Activated CD4-positive, alpha-beta memory T cell treated with anti-CD3 and anti-CD28 coated beads for 36 hours (primary cell): ENCODE measurements at regions not wholly inside any gene's neighbourhood (a gene's known extent, or its start where the extent isn't known, plus 50 kb on each side); places are given as distances from the start of the nearest gene placed in this dataset.

Experiments used
- CTCF ChIA-PET: fragments of 350-600 bp; sonication (Branson Sonifier 250); formaldehyde crosslinking; loops from one replicate; lab custom pipeline; 2021; ENCODE audit warnings: antibody characterized with exemption, inconsistent platforms; lab: Charles Lee
- POLR2A ChIA-PET: fragments of 350-600 bp; sonication (Branson Sonifier 250); formaldehyde crosslinking; loops from one replicate; lab custom pipeline; 2021; ENCODE audit warnings: antibody characterized with exemption; lab: Charles Lee
- DNase-seq: peaks from one replicate; pipeline ENCODE4 v3.0.0-alpha.2; 2020
- H3K27ac Mint-ChIP-seq: one replicate; pipeline ENCODE4 v1.8.0; 2021; ENCODE audit warnings: mixed read lengths
- H3K27me3 Mint-ChIP-seq: one replicate; pipeline ENCODE4 v1.8.0; 2021; ENCODE audit warnings: mixed read lengths
- H3K36me3 Mint-ChIP-seq: one replicate; pipeline ENCODE4 v1.8.0; 2021; ENCODE audit warnings: mixed read lengths
- H3K4me1 Mint-ChIP-seq: one replicate; pipeline ENCODE4 v1.8.0; 2021; ENCODE audit warnings: low read depth, mixed read lengths
- H3K4me3 Mint-ChIP-seq: one replicate; pipeline ENCODE4 v1.8.0; 2021; ENCODE audit warnings: mild to moderate bottlenecking, mixed read lengths
- H3K9me3 Mint-ChIP-seq: one replicate; pipeline ENCODE4 v1.8.0; 2021; ENCODE audit warnings: mixed read lengths
- intact Hi-C: fragments of 100-400 bp; cut with micrococcal nuclease; formaldehyde crosslinking; loops from one replicate; pipeline ENCODE4 v1.15.1; 2023

GRCh38 chr4:126784966-126785580 lies 847.7 kb upstream of the INTU start:
- ChIA-PET POLR2A (no interaction called here), CTCF (no interaction called here)
- H3K36me3 Mint-ChIP-seq = no peaks in the 10 kb centered on the region
- H3K4me3 Mint-ChIP-seq = no peak overlapping the region
- intact Hi-C loops = no loop called here
- no peak overlapping the region for H3K27ac Mint-ChIP-seq
- DNase-seq = no peak
- H3K9me3 Mint-ChIP-seq = no peaks in the 10 kb centered on the region
- no peaks in the 10 kb centered on the region for H3K4me1 Mint-ChIP-seq
- H3K27me3 Mint-ChIP-seq = no peaks in the 10 kb centered on the region

GRCh38 chr4:126790633-126791032 lies 842.1 kb upstream of the INTU start:
- no peaks in the 10 kb centered on the region for H3K36me3 Mint-ChIP-seq
- DNase-seq = no peak
- no peak overlapping the region for H3K27ac Mint-ChIP-seq
- intact Hi-C loops = no loop called here
- ChIA-PET POLR2A (no interaction called here), CTCF (no interaction called here)
- H3K9me3 Mint-ChIP-seq = peaks cover 3% of the 10 kb centered on the region
- H3K4me3 Mint-ChIP-seq = no peak overlapping the region
- H3K27me3 Mint-ChIP-seq = no peaks in the 10 kb centered on the region
- H3K4me1 Mint-ChIP-seq = no peaks in the 10 kb centered on the region

DNA sequence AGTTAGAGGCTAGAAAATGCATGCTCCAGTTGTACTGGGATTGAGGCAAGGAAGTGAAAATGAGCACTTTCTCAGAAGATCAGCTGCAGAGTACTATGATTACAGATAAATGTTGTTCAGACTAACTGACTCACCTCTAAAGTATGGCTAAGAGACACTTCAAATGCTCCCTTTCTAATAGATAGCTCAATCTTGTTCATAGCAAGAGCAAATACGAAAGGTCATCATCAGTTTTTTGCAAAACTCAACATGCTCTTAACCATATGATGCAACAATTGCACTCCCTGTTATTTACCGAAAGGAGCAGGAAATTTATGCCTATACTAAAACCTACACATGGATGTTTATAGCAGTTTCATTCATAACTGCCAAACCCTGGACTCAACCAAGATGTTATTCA lies 838.4 kb upstream of the INTU start:
- H3K9me3 Mint-ChIP-seq = peaks cover 3% of the 10 kb centered on the region
- no peaks in the 10 kb centered on the region for H3K36me3 Mint-ChIP-seq
- DNase-seq = no peak
- intact Hi-C loops = no loop called here
- H3K4me1 Mint-ChIP-seq = no peaks in the 10 kb centered on the region
- no peaks in the 10 kb centered on the region for H3K27me3 Mint-ChIP-seq
- ChIA-PET CTCF (no interaction called here), POLR2A (no interaction called here)
- H3K4me3 Mint-ChIP-seq = no peak overlapping the region
- H3K27ac Mint-ChIP-seq = no peak overlapping the region

- no peaks in the 10 kb centered on the region for H3K27me3 Mint-ChIP-seq
- no peaks in the 10 kb centered on the region for H3K4me1 Mint-ChIP-seq
- H3K36me3 Mint-ChIP-seq = no peaks in the 10 kb centered on the region
- no peak for DNase-seq
- ChIA-PET CTCF (no interaction called here), POLR2A (no interaction called here)
- no peak overlapping the region for H3K4me3 Mint-ChIP-seq
- intact Hi-C loops = no loop called here
- no peak overlapping the region for H3K27ac Mint-ChIP-seq
- peaks cover 5% of the 10 kb centered on the region for H3K9me3 Mint-ChIP-seq
Measured at GRCh38 chr4:126798214-126798613, 834.5 kb upstream of the INTU start.

DNA sequence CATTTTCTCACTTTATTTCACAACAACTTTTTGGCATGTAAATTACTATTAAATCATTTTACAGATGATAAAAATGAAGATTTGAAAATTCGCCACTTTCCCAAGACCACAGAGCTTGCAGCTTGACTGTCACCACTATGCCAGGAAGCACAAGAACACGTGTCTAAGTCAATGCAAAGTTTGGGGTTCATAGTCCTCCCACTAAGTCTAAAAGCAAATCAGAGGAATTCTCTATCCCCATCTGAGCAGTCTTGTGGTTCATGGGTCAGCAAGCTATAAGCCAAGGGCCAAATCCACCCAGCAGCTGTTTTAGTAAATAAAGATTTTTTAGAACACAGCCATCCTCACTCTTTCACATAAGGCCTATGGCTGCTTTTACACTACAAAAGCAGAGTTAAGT lies 833.3 kb upstream of the INTU start:
- H3K27me3 Mint-ChIP-seq = no peaks in the 10 kb centered on the region
- no peaks in the 10 kb centered on the region for H3K36me3 Mint-ChIP-seq
- no peak for DNase-seq
- no peak overlapping the region for H3K4me3 Mint-ChIP-seq
- H3K27ac Mint-ChIP-seq = no peak overlapping the region
- intact Hi-C loops = no loop called here
- H3K9me3 Mint-ChIP-seq = peaks cover 5% of the 10 kb centered on the region
- H3K4me1 Mint-ChIP-seq = no peaks in the 10 kb centered on the region
- CTCF ChIA-PET = no interaction called here
- POLR2A ChIA-PET = no interaction called here

DNA sequence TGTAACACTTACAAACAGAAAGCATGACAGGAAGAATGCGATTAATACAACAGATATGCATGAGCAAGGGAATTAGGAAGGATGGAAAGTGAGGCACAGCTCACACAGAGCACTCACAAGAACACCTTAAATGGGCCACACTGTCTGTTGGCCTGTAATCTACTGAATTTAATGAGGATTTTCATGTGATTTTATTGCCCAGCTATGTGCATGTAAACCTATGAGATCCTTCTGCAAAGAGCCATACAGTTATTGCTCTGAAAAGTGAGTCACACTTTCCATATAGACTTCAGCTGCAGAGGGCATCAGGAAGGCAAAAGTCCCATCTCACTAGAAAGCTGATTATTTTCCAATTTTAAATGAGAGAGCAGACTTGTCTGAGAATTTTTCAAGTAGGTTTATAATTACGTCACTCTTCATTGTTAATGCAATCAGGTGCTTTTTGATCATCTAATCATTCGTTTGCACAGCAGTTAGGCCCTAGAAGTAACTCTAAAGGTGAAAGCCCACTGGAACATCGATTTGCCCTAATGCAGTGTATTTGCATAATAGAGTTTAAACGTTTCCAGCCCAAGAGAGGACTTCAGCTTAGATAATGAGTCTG lies 832.7 kb upstream of the INTU start:
- DNase-seq = no peak
- intact Hi-C loops = no loop called here
- CTCF ChIA-PET = interaction anchor here (0.6 kb wide), 1 partner anchor 14 kb away, joined by 4 read pairs; no protein-coding TSS in a partner anchor
- Mint-ChIP-seq H3K27ac (no peak overlapping the region), H3K4me1 (no peaks in the 10 kb centered on the region), H3K27me3 (no peaks in the 10 kb centered on the region), H3K36me3 (no peaks in the 10 kb centered on the region), H3K9me3 (peaks cover 2% of the 10 kb centered on the region), H3K4me3 (no peak overlapping the region)
- POLR2A ChIA-PET = no interaction called here

DNA sequence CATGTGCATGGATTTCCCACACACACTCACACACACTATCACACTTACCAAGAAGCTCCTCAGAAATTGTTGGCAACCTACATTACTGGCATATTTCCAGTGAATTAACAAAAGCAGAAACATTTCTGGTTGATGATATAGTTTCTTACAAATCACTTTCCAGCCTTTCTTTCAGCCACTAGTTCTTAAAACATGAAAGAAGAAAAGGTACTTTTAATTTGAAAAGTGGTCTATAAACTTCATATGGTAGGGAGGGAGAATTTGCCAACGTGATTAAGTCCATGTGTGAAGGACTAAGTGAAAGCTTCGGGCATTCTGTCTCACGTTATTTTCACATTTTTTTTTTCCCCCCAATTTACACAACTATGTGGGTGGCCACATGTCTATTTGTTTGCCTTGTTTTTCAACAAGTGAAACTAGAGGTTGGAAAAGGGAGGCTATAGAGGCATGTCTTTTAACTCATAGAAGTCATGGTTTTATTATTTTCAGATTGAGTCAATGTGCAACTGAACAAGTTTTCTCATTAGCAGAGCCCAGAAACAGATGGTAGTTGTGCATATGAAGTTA lies 832.1 kb upstream of the INTU start:
- H3K36me3 Mint-ChIP-seq = no peaks in the 10 kb centered on the region
- POLR2A ChIA-PET = no interaction called here
- CTCF ChIA-PET = interaction anchor here (0.6 kb wide), 1 partner anchor 14 kb away, joined by 4 read pairs; no protein-coding TSS in a partner anchor
- no peak overlapping the region for H3K4me3 Mint-ChIP-seq
- no peak overlapping the region for H3K27ac Mint-ChIP-seq
- peaks cover 2% of the 10 kb centered on the region for H3K9me3 Mint-ChIP-seq
- intact Hi-C loops = no loop called here
- no peak for DNase-seq
- no peaks in the 10 kb centered on the region for H3K4me1 Mint-ChIP-seq
- no peaks in the 10 kb centered on the region for H3K27me3 Mint-ChIP-seq

- Mint-ChIP-seq H3K4me1 (no peaks in the 10 kb centered on the region), H3K4me3 (no peak overlapping the region)
- POLR2A ChIA-PET = no interaction called here
Measured at GRCh38 chr4:126807132-126807531, 825.6 kb upstream of the INTU start.

DNA sequence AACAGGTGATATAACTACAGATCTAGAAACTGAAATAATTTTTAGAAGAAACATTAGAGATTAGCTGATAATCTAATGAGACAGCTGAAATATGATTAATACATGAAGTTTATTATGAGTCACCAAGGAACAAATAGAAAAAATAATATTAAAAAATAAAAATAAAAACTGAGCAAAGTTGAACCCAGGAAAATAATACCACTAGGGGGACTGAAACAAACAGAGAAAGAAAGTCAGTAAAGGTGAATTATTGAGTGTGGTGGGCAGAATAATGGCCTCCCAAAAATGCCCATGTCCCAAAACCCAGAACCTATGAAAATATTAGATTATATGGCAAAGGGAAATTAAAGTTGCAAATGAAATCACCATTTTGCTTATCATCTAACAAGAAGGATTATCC lies 820.7 kb upstream of the INTU start:
- Mint-ChIP-seq H3K27ac (no peak overlapping the region), H3K4me1 (no peaks in the 10 kb centered on the region), H3K4me3 (no peak overlapping the region), H3K9me3 (peaks cover 17% of the 10 kb centered on the region), H3K36me3 (no peaks in the 10 kb centered on the region), H3K27me3 (no peaks in the 10 kb centered on the region)
- POLR2A ChIA-PET = no interaction called here
- CTCF ChIA-PET = no interaction called here
- no peak for DNase-seq
- intact Hi-C loops = no loop called here

More at GRCh38 chr4:126807132-126807531, 825.6 kb upstream of the INTU start:
- CTCF ChIA-PET = no interaction called here
- H3K27me3 Mint-ChIP-seq = no peaks in the 10 kb centered on the region
- H3K9me3 Mint-ChIP-seq = no peaks in the 10 kb centered on the region
- no peak overlapping the region for H3K27ac Mint-ChIP-seq
- intact Hi-C loops = no loop called here
- H3K36me3 Mint-ChIP-seq = no peaks in the 10 kb centered on the region
- no peak for DNase-seq

DNA sequence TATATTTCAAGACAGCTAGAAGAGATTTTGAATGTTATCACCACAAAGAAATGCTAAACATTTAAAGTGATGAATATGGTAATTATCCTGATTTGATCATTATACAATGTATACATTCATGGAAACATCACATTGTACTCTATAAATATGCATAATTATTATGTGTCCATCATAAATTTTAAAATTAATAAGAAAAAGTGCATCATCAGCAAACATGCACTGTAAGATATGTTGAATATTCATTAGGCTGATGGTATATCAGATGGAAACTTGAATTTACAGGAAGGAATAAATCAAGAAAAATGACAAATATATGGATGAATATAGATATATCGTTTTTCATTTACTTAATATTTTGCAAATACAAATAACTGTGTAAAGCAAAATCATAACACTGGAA lies 812.1 kb upstream of the INTU start:
- no peaks in the 10 kb centered on the region for H3K36me3 Mint-ChIP-seq
- no peak overlapping the region for H3K4me3 Mint-ChIP-seq
- ChIA-PET POLR2A (no interaction called here), CTCF (no interaction called here)
- H3K4me1 Mint-ChIP-seq = no peaks in the 10 kb centered on the region
- no peak for DNase-seq
- peaks cover 10% of the 10 kb centered on the region for H3K9me3 Mint-ChIP-seq
- H3K27ac Mint-ChIP-seq = no peak overlapping the region
- no peaks in the 10 kb centered on the region for H3K27me3 Mint-ChIP-seq
- intact Hi-C loops = no loop called here

DNA sequence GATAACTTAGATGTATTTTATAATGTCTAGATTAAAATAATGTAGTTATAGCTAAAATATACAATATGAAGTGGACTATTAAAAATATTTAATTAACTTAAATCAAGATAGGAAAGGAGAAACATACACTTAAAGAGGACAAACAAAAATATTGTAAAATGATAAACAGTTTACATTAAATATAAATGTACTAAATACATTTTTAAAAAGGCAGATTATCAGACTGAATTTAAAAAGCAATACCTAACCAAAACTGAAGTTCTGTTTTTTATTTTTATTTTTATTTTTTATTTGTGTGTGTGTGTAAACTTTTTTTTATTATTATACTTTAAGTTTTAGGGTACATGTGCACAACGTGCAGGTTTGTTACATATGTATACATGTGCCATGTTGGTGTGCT lies 811.6 kb upstream of the INTU start:
- H3K4me1 Mint-ChIP-seq = no peaks in the 10 kb centered on the region
- intact Hi-C loops = no loop called here
- H3K36me3 Mint-ChIP-seq = no peaks in the 10 kb centered on the region
- POLR2A ChIA-PET = no interaction called here
- no peak for DNase-seq
- CTCF ChIA-PET = no interaction called here
- H3K27me3 Mint-ChIP-seq = no peaks in the 10 kb centered on the region
- peaks cover 13% of the 10 kb centered on the region for H3K9me3 Mint-ChIP-seq
- H3K27ac Mint-ChIP-seq = no peak overlapping the region
- H3K4me3 Mint-ChIP-seq = no peak overlapping the region

- H3K9me3 Mint-ChIP-seq = peaks cover 10% of the 10 kb centered on the region
- intact Hi-C loops = no loop called here
- no peak overlapping the region for H3K4me3 Mint-ChIP-seq
- no peak for DNase-seq
- no peak overlapping the region for H3K27ac Mint-ChIP-seq
- no peaks in the 10 kb centered on the region for H3K36me3 Mint-ChIP-seq
- CTCF ChIA-PET = no interaction called here
- no peaks in the 10 kb centered on the region for H3K27me3 Mint-ChIP-seq
- POLR2A ChIA-PET = no interaction called here
- no peaks in the 10 kb centered on the region for H3K4me1 Mint-ChIP-seq
Measured at GRCh38 chr4:126825083-126825482, 807.7 kb upstream of the INTU start.

GRCh38 chr4:126827669-126828068 lies 805.1 kb upstream of the INTU start:
- DNase-seq = no peak
- Mint-ChIP-seq H3K36me3 (no peaks in the 10 kb centered on the region), H3K27me3 (no peaks in the 10 kb centered on the region), H3K9me3 (peaks cover 13% of the 10 kb centered on the region), H3K4me3 (no peak overlapping the region), H3K27ac (no peak overlapping the region), H3K4me1 (no peaks in the 10 kb centered on the region)
- ChIA-PET POLR2A (no interaction called here), CTCF (no interaction called here)
- intact Hi-C loops = no loop called here
